Cardiac muscle cell (in vitro differentiated cells and primary cell): ENCODE measurements at regions not wholly inside any gene's neighbourhood (a gene's known extent, or its start where the extent isn't known, plus 50 kb on each side); places are given as distances from the start of the nearest gene placed in this dataset.
A peak's percentile ranks its signal among the peaks of the same experiment; 100 is the strongest.

Experiments
- DNase-seq, 2 donors: peaks; one replicate each; pipeline versions ENCODE4 v3.0.0 to v3.0.0-alpha.2; 2010 to 2017; ENCODE audit warnings: low read depth in 1 of 2, low spot score in 1 of 2
- H3K27ac ChIP-seq: fragments of 200-600 bp; sonication (generic); 2 replicates; pipeline ENCODE4 v1.5.1; 2016
- H3K27me3 ChIP-seq: fragments of 200-600 bp; sonication (generic); 2 replicates; pipeline ENCODE4 v1.6.0; 2016; ENCODE audit warnings: control low read depth
- H3K36me3 ChIP-seq: fragments of 200-600 bp; sonication (generic); 2 replicates; pipeline ENCODE4 v1.5.1; 2016; ENCODE audit warnings: control low read depth
- H3K4me1 ChIP-seq: fragments of 200-600 bp; sonication (generic); 2 replicates; pipeline ENCODE4 v1.8.1; 2017; ENCODE audit warnings: low read depth, mild to moderate bottlenecking, mixed run types
- H3K4me3 ChIP-seq: fragments of 200-600 bp; sonication (generic); 2 replicates; pipeline ENCODE4 v1.5.1; 2016; ENCODE audit warnings: mild to moderate bottlenecking
- H3K9me3 ChIP-seq: fragments of 200-600 bp; sonication (generic); 2 replicates; pipeline ENCODE4 v1.5.1; 2017; ENCODE audit warnings: low read depth, mild to moderate bottlenecking, control low read depth
- TF ChIP-seq, protein P1 (sequence below): IDR thresholded peaks from 2 replicates; pipeline ENCODE4 v1.5.1; 2012; ENCODE audit warnings: low read depth, mild to moderate bottlenecking, low read length

- no peaks in the 10 kb centered on the region for H3K27me3 ChIP-seq
- DNase-seq = no peak
- H3K4me3 ChIP-seq = no peak overlapping the region
- H3K36me3 ChIP-seq = no peaks in the 10 kb centered on the region
- TF ChIP-seq, protein P1, sequence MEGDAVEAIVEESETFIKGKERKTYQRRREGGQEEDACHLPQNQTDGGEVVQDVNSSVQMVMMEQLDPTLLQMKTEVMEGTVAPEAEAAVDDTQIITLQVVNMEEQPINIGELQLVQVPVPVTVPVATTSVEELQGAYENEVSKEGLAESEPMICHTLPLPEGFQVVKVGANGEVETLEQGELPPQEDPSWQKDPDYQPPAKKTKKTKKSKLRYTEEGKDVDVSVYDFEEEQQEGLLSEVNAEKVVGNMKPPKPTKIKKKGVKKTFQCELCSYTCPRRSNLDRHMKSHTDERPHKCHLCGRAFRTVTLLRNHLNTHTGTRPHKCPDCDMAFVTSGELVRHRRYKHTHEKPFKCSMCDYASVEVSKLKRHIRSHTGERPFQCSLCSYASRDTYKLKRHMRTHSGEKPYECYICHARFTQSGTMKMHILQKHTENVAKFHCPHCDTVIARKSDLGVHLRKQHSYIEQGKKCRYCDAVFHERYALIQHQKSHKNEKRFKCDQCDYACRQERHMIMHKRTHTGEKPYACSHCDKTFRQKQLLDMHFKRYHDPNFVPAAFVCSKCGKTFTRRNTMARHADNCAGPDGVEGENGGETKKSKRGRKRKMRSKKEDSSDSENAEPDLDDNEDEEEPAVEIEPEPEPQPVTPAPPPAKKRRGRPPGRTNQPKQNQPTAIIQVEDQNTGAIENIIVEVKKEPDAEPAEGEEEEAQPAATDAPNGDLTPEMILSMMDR = no peak
- no peaks in the 10 kb centered on the region for H3K9me3 ChIP-seq
- H3K27ac ChIP-seq = no peak overlapping the region
- no peaks in the 10 kb centered on the region for H3K4me1 ChIP-seq
Measured at GRCh38 chr14:96143906-96144305, 60.7 kb upstream of the BDKRB2 start.

- TF ChIP-seq, protein P1 = no peak
- Histone ChIP-seq H3K27ac (no peak overlapping the region), H3K36me3 (no peaks in the 10 kb centered on the region), H3K4me3 (no peak overlapping the region), H3K4me1 (no peaks in the 10 kb centered on the region), H3K27me3 (no peaks in the 10 kb centered on the region), H3K9me3 (no peaks in the 10 kb centered on the region)
- DNase-seq = peak in 1 of 2 donors; percentile 45
Measured at GRCh38 chr14:96145116-96145864, 59.3 kb upstream of the BDKRB2 start.

DNA sequence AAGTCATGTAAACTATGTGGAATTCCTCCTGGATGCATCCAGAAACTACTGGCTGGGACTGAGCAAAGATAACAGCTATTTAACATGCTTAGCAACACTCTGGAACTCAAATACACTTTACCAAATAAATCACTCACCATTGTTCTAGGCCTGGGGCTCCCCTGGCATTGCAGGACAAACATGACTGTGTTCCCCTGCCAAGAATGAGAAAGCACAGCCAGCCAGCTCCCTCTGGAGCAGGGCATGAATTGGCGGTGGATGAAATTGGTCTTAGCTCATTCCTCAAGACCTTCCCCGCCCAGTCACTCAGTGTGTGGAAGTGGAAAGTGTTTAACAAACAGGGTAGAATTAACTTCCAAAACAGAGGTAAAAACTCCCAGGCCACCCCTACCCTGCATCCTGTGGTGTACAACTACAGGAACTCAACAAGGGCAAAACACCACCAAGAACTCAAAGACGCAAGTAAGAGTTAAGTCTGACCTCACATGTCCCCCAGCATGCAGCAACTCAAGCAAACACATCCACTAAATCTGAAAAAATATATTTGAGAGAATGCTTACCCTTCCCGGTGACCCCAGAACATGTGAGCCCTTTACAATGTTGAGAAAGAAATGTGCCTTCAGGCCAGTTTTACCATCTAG is 58.4 kb upstream of the BDKRB2 start:
- no peaks in the 10 kb centered on the region for H3K36me3 ChIP-seq
- no peaks in the 10 kb centered on the region for H3K27me3 ChIP-seq
- no peaks in the 10 kb centered on the region for H3K9me3 ChIP-seq
- peak in 1 of 2 donors; percentile 69 for DNase-seq
- H3K4me1 ChIP-seq = no peaks in the 10 kb centered on the region
- H3K27ac ChIP-seq = no peak overlapping the region
- TF ChIP-seq, protein P1 = no peak
- H3K4me3 ChIP-seq = no peak overlapping the region

DNA sequence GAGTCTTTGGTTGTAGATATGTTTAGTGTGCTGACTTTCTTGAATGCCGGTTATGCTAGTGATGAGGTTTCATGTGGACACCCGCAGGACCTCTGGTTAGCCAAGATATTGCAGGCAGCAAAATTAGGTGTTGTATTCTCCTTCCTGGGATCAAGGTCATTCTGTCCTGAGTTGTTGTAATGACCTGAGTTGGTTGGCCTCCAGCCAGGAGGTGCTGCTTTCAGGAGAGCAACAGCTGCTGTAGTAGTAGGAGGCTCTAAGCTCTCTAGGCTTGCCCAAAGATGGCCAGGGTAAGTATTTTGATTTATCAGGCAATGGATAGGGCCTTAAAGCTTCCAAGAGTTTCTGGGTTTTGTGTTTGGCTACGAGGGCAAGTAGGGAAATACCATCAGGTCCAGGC is 56.0 kb upstream of the BDKRB2 start:
- Histone ChIP-seq H3K4me3 (no peak overlapping the region), H3K9me3 (no peaks in the 10 kb centered on the region)
- DNase-seq = no peak

GRCh38 chr14:96149131-96149530 is 55.5 kb upstream of the BDKRB2 start:
- H3K27ac ChIP-seq = no peak overlapping the region
- H3K36me3 ChIP-seq = no peaks in the 10 kb centered on the region
- no peaks in the 10 kb centered on the region for H3K4me1 ChIP-seq
- H3K9me3 ChIP-seq = no peaks in the 10 kb centered on the region
- TF ChIP-seq, protein P1 = no peak
- DNase-seq = no peak
- H3K4me3 ChIP-seq = no peak overlapping the region
- no peaks in the 10 kb centered on the region for H3K27me3 ChIP-seq

More for the DNA sequence above, 56.0 kb upstream of the BDKRB2 start:
- no peak overlapping the region for H3K27ac ChIP-seq
- H3K4me1 ChIP-seq = no peaks in the 10 kb centered on the region
- TF ChIP-seq, protein P1 = no peak
- no peaks in the 10 kb centered on the region for H3K36me3 ChIP-seq
- no peaks in the 10 kb centered on the region for H3K27me3 ChIP-seq
